ENCODE measurements at regions not wholly inside any gene's neighbourhood (a gene's known extent, or its start where the extent isn't known, plus 50 kb on each side); places are given as distances from the start of the nearest gene placed in this dataset.

DNA sequence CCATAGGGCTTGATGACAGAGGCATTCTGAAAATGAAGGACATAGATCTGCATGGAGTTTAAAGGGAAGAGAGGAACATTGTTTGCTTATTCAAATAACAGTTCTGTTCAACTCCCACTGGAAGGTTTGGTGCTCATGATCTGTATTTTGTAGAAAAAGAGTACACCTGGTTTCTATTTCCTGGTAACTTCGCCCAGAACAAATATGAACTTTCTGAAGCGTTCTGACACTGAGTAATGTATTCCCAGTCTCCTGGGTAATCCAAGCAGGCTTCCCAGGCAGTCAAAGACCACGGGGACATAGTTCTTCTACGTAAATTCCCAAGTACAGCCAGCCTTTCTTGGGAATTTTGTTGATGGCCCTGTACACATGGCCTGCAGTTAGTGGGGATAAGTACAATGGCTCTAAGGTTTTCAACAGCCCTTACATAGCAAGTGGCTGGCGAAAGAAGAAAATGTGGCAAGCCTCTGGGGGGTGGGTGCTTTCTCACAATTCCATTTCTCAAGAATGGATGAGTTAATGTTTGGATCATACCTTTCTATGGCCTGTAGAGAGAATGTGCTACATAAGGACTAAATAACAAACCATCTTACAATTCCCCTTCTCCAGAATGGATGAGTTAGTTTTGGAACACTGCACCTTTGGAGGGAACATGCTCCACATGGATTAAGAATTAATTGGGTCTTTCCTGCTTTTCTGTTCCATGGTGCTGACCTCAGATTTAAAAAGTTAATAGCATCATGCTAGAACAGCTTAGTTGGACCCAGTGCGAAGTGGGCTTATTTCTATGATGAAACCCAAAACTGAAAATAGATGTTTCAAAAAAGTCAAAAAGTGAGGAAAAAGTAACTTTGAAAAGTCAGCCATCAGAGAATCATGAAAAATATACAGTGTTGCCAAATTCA lies 52.7 kb downstream of the COL6A6 start:
- no peak for DNase-seq

DNA sequence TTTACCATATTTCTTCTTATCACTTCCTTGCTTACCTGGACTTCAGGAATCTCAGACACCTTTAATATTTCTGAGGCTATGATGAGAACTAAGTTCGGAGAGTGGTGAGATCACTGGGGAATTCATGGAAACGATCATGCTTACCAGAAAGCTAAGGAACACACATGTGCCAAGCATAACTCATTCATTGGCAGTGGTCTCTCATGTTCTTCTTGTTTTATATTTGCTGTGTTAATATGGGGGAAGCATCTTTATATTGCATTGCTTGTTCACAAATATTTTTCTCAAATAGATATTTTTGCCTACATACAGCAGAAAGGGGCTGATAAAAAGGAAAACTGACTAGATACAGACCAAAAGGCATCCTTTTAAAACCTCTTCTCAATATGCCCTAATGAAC lies 55.8 kb downstream of the COL6A6 start:
- no peak for DNase-seq

GRCh38 chr3:130576375-130577266 lies 59.6 kb downstream of the COL6A6 start:
- DNase-seq: no peak

- DNase-seq: no peak
Measured at GRCh38 chr3:130582457-130583153, 65.6 kb downstream of the COL6A6 start.

DNA sequence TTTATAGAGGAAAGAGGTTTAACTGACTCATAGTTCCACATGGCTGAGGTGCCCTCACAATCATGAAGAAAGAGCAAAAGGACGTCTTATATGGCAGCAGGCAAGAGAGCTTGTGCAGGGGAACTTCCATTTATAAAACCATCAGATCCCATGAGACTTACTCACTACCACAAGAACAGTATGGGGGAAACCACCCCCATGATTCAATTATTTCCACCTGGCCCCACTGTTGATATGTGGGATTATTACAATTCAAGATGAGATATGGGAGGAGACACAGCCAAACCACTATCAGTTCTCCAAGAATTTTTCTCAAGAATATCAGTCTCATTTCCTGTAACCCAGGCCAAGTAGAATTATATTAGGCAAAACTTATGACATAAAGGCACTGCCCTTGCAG lies 77.8 kb downstream of the COL6A6 start:
- peak; percentile 2 for DNase-seq

- DNase-seq: no peak
Measured at GRCh38 chr3:130596484-130596883, 79.5 kb downstream of the COL6A6 start.

DNA sequence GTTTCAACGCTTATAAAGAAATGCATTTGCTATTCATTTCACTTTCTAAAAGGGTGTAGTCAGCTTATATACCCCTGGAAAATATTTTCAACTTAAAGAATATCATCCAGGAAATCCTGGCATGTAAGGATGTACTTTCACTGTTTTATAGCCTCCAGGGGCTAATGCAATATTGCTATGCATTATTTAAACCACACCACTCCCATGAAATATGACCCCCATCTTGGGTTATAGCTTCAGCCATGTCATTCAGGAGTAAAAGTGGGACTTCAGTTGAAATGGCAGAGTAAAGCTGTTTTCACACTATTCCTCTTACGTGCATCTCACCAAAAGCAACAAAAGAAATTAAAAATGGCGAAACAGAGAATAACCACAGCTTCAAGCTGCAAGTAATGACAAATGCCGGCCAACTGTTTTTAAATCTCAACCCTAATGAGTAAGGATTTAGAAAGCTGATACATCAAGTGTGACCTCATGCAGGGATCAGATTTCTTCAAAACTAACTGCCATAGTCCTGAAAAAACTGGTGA lies 84.5 kb downstream of the COL6A6 start:
- DNase-seq: no peak

- no peak for DNase-seq
Measured at GRCh38 chr3:130604806-130605205, 87.8 kb downstream of the COL6A6 start.

DNA sequence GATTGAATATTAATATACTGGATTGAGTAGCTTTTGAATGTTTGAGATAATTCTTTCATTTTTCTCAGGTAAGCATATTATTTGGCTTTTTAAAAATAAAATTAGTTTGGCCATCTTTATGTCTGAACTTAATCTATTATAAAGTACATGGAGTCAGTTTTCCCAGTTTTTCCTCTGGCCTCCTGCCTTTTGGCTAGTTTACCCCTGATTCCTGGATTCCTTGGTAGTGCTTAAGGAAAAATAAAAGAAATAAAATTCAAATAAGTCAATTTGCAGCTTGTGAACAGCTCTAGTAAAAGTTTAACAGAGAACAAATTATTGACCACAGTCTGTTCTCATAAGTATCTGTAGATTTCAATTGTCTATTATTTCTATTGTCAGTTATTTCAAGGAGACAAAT lies 89.4 kb downstream of the COL6A6 start:
- no peak for DNase-seq

GRCh38 chr3:130607553-130608154 lies 90.7 kb downstream of the COL6A6 start:
- no peak for DNase-seq

DNA sequence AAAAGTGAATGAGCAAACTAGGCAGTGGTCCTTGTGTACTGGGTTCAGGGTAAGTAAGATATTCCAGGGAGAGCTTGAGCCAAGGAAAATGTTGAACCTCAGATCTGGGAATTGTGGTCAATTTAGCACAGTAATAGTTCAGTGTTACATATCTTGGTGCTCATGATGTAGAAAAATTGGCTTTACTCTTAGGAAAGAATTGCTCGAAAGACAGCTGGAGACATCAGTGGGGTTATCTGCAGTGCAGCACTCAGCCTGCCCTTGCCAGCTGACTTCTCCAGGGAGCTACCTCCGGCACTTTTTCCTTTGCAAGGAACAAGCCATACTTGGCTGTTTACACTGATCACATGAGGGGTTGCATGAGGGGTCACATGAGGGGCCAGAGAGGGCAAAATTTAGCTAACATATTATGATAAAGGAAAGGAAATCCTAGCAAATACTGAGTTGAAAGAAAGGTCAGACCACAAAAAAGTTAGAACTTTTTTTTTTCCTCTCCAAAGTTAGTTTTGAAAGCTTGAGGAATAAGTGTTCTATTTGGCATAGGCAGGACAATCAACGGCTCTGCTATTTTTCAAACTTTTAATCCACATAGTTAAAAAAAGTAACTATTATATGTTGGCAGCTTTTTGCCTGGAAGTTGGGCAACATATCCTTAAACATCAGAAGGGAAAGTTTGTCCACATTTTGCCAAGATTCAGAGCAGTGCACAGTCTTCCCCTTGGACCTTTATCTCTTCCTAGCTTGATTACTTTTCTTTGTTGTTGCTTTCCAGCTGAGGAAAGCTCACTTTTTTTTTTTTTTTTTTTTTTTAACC lies 92.4 kb downstream of the COL6A6 start:
- DNase-seq: no peak

- no peak for DNase-seq
Measured at GRCh38 chr3:130619196-130619595, 102.2 kb downstream of the COL6A6 start.

DNA sequence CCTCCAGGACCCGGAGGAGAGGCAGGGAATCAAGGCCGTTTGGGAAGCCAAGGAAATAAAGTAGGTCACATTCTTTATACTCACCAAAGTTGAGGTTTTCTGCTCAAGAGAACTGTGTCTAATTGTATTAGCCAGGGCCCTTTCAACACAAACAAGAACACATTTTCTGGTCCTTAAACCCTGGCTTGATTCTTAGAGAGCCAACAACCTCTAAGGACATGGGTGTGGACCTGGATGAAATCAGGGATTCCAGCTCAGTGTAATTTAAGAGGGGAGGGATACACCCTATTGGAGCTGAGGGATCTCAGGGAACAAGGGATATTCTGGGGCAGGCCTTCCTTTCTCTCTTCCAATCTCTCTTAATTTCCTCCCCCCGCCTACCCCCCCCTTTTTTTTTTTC lies 104.8 kb downstream of the COL6A6 start:
- no peak for DNase-seq

DNA sequence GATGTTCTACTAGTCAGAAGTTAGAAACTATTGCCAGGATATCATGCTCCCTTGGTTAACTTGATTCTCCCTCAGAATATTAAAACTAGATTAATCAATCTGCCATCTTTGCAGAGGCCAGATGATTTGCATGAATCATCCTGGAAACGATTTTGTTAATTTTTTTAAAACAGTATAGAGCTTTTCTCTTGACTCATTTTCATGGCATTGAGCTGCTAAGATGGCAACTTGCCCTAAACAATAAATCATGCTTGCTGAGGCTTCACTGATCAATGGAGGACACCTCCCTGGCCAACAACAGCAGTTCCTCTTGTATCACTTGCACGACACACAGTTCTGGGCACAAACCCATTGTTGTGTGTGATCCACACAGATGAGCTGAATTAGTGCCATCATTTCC lies 109.1 kb downstream of the COL6A6 start:
- DNase-seq: no peak

DNA sequence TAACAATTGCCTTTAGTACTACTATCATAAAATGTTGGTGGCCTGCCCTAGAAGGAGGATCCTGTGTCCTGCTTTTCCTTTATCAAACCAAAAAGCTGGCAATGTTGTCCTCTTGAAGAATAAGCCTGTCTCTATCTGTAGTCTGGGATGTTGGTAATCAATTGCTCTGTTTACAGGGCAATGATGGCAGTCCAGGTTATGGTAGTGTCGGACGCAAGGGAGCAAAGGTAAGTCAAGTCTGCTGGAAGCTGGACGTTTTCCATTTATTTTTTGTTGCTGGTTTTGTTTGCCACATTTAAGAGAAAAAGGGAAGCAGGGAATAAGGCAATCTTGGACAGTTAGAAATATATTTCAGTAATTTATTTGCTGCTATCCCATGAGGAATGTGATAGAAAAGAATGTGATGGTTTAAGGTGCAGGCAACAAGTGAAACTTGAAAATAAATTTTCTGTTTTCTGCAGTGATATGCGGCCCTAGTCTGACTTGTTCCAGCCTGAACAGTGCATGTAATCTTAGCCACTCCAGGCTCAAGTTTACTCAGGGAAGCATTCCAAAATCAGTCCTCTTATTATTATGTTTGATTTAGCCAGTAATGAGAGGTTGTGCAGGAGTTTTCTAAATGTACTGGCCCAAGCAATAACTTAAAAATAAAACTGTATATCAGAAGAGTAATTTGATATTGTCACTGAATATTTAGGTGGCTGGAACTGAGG lies 110.3 kb downstream of the COL6A6 start:
- no peak for DNase-seq

GRCh38 chr3:130627882-130628281 lies 110.9 kb downstream of the COL6A6 start:
- DNase-seq: no peak
